SK-N-SH treated with all-trans-retinoic acid at 6 μM for 48 hours (cell line): ENCODE measurements at regions not wholly inside any gene's neighbourhood (a gene's known extent, or its start where the extent isn't known, plus 50 kb on each side); places are given as distances from the start of the nearest gene placed in this dataset.

Experiments
- ATAC-seq: fragments of 200-7000 bp; cut with Tn5 transposase; 3 replicates; pipeline ENCODE4 v1.9.1; 2020; ENCODE audit warnings: mild to moderate bottlenecking, moderate library complexity
- ARNTL ChIP-seq: fragments of 450-650 bp; formaldehyde crosslinking; IDR thresholded peaks from 2 replicates; pipeline ENCODE4 v1.5.0; 2020; ENCODE audit warnings: low read depth, mild to moderate bottlenecking, moderate library complexity, borderline replicate concordance
- BACH2 ChIP-seq: fragments of 250-450 bp; sonication (Bioruptor Pico); IDR thresholded peaks from 2 replicates; pipeline ENCODE4 v1.9.0; 2021; ENCODE audit warnings: mild to moderate bottlenecking, borderline replicate concordance
- CSDC2 ChIP-seq: fragments of 250-450 bp; sonication (Bioruptor Pico); IDR thresholded peaks from 2 replicates; pipeline ENCODE4 v1.5.0; 2020; ENCODE audit warnings: mild to moderate bottlenecking, moderate library complexity
- ESRRG ChIP-seq: fragments of 250-450 bp; sonication (Bioruptor Pico); IDR thresholded peaks from 2 replicates; pipeline ENCODE4 v1.6.1; 2021; ENCODE audit warnings: mild to moderate bottlenecking
- GLIS3 ChIP-seq: fragments of 250-450 bp; sonication (Bioruptor Pico); IDR thresholded peaks from 2 replicates; pipeline ENCODE4 v1.5.0; 2020; ENCODE audit warnings: mild to moderate bottlenecking, moderate library complexity
- ISL1 ChIP-seq: fragments of 250-450 bp; sonication (Bioruptor Pico); IDR thresholded peaks from 2 replicates; pipeline ENCODE4 v2.1.2; 2022; ENCODE audit warnings: mild to moderate bottlenecking, moderate library complexity
- OSR1 ChIP-seq: fragments of 250-450 bp; sonication (Bioruptor Pico); IDR thresholded peaks from 2 replicates; pipeline ENCODE4 v1.8.0; 2022; ENCODE audit warnings: moderate library complexity, mild to moderate bottlenecking, inconsistent platforms
- PPARA ChIP-seq: fragments of 250-450 bp; sonication (Bioruptor Pico); IDR thresholded peaks from 2 replicates; pipeline ENCODE4 v1.5.0; 2020; ENCODE audit warnings: mild to moderate bottlenecking, borderline replicate concordance
- RARB ChIP-seq: fragments of 250-450 bp; sonication (Bioruptor Pico); IDR thresholded peaks from 2 replicates; pipeline ENCODE4 v1.8.0; 2021; ENCODE audit warnings: mild to moderate bottlenecking, moderate library complexity
- TCF4 ChIP-seq: fragments of 250-450 bp; sonication (Bioruptor Pico); IDR thresholded peaks from 2 replicates; pipeline ENCODE4 v1.8.0; 2021; ENCODE audit warnings: mild to moderate bottlenecking, moderate library complexity, borderline replicate concordance
- TOX ChIP-seq: fragments of 250-450 bp; sonication (Bioruptor Pico); IDR thresholded peaks from 2 replicates; pipeline ENCODE4 v1.8.0; 2021; ENCODE audit warnings: mild to moderate bottlenecking, moderate library complexity, borderline replicate concordance
- ZC3H10 ChIP-seq: fragments of 250-450 bp; sonication (Bioruptor Pico); IDR thresholded peaks from 2 replicates; pipeline ENCODE4 v1.5.1; 2021; ENCODE audit warnings: mild to moderate bottlenecking, moderate library complexity
- ZFP3 ChIP-seq: fragments of 250-450 bp; sonication (Bioruptor Pico); IDR thresholded peaks from 2 replicates; pipeline ENCODE4 v1.5.0; 2020; ENCODE audit warnings: mild to moderate bottlenecking, moderate library complexity
- ZFP30 ChIP-seq: fragments of 450-650 bp; formaldehyde crosslinking; IDR thresholded peaks from 2 replicates; pipeline ENCODE4 v1.5.0; 2022; ENCODE audit warnings: mild to moderate bottlenecking, moderate library complexity
- ZNF565 ChIP-seq: fragments of 450-650 bp; formaldehyde crosslinking; conservative IDR thresholded peaks from 2 replicates; pipeline ENCODE4 v1.5.0; 2020; ENCODE audit warnings: low read depth, mild to moderate bottlenecking, moderate library complexity
- ZNF8 ChIP-seq: fragments of 450-650 bp; formaldehyde crosslinking; IDR thresholded peaks from 2 replicates; pipeline ENCODE4 v1.5.0; 2020; ENCODE audit warnings: mild to moderate bottlenecking, moderate library complexity
- TF ChIP-seq, protein P1 (sequence below): fragments of 250-450 bp; sonication (Bioruptor Pico); IDR thresholded peaks from 2 replicates; pipeline ENCODE4 v1.5.0; 2020; ENCODE audit warnings: mild to moderate bottlenecking, moderate library complexity
- TF ChIP-seq, protein P2 (sequence below): fragments of 250-450 bp; sonication (Bioruptor Pico); IDR thresholded peaks from 2 replicates; pipeline ENCODE4 v1.5.1; 2020; ENCODE audit warnings: low read depth, mild to moderate bottlenecking, moderate library complexity
- TF ChIP-seq, protein P3 (sequence below): fragments of 250-450 bp; sonication (Bioruptor Pico); IDR thresholded peaks from 2 replicates; pipeline ENCODE4 v1.8.0; 2020; ENCODE audit warnings: mild to moderate bottlenecking, moderate library complexity, borderline replicate concordance
- TF ChIP-seq, protein P4 (sequence below): fragments of 250-450 bp; sonication (Bioruptor Pico); IDR thresholded peaks from 2 replicates; pipeline ENCODE4 v1.5.1; 2021; ENCODE audit warnings: mild to moderate bottlenecking, moderate library complexity

DNA sequence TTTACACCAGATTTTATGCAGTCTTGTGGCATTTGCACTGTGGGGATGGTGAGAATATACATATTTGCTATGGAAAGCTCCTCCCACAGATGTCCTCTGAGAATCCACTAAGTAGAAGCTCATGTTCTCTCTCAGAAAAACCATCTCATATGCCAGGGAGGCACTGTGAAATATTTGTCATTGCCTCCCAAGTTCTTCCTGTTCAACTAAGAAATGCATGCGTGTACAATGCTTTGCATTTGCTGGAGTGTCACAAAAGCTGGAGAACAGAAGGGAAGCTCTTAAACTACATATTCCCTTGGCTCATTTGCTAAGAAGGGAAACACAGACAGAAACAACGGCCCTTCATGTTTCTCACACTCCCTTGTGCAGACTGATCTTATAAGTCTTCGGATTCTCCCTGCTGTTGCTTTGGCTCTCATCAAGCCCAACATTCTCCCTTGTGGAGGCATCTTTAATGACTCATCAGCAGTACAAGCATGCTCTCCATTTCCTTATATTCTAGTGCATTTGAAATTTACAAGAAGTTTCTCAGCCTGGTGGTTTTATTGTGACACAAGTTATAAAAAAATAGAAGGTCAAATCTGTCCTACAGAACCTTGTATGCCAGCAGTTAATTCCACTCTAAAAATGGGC, 220.6 kb downstream of the TRIM36 start:
- no peak for ATAC-seq
- TF ChIP-seq, protein P1, sequence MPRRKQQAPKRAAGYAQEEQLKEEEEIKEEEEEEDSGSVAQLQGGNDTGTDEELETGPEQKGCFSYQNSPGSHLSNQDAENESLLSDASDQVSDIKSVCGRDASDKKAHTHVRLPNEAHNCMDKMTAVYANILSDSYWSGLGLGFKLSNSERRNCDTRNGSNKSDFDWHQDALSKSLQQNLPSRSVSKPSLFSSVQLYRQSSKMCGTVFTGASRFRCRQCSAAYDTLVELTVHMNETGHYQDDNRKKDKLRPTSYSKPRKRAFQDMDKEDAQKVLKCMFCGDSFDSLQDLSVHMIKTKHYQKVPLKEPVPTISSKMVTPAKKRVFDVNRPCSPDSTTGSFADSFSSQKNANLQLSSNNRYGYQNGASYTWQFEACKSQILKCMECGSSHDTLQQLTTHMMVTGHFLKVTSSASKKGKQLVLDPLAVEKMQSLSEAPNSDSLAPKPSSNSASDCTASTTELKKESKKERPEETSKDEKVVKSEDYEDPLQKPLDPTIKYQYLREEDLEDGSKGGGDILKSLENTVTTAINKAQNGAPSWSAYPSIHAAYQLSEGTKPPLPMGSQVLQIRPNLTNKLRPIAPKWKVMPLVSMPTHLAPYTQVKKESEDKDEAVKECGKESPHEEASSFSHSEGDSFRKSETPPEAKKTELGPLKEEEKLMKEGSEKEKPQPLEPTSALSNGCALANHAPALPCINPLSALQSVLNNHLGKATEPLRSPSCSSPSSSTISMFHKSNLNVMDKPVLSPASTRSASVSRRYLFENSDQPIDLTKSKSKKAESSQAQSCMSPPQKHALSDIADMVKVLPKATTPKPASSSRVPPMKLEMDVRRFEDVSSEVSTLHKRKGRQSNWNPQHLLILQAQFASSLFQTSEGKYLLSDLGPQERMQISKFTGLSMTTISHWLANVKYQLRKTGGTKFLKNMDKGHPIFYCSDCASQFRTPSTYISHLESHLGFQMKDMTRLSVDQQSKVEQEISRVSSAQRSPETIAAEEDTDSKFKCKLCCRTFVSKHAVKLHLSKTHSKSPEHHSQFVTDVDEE (CRISPR knock-in tag), result no peak
- TF ChIP-seq, protein P2, sequence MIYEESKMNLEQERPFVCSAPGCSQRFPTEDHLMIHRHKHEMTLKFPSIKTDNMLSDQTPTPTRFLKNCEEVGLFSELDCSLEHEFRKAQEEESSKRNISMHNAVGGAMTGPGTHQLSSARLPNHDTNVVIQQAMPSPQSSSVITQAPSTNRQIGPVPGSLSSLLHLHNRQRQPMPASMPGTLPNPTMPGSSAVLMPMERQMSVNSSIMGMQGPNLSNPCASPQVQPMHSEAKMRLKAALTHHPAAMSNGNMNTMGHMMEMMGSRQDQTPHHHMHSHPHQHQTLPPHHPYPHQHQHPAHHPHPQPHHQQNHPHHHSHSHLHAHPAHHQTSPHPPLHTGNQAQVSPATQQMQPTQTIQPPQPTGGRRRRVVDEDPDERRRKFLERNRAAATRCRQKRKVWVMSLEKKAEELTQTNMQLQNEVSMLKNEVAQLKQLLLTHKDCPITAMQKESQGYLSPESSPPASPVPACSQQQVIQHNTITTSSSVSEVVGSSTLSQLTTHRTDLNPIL (CRISPR knock-in tag), result no peak
- TF ChIP-seq ZFP3 (CRISPR knock-in tag) (no peak), ISL1 (CRISPR knock-in tag) (no peak), TOX (CRISPR knock-in tag) (no peak), CSDC2 (CRISPR knock-in tag) (no peak), ESRRG (CRISPR knock-in tag) (no peak), OSR1 (CRISPR knock-in tag) (no peak), TCF4 (CRISPR knock-in tag) (no peak), ARNTL (CRISPR knock-in tag) (no peak), RARB (CRISPR knock-in tag) (no peak), BACH2 (no peak), PPARA (CRISPR knock-in tag) (no peak)
- TF ChIP-seq, protein P3, sequence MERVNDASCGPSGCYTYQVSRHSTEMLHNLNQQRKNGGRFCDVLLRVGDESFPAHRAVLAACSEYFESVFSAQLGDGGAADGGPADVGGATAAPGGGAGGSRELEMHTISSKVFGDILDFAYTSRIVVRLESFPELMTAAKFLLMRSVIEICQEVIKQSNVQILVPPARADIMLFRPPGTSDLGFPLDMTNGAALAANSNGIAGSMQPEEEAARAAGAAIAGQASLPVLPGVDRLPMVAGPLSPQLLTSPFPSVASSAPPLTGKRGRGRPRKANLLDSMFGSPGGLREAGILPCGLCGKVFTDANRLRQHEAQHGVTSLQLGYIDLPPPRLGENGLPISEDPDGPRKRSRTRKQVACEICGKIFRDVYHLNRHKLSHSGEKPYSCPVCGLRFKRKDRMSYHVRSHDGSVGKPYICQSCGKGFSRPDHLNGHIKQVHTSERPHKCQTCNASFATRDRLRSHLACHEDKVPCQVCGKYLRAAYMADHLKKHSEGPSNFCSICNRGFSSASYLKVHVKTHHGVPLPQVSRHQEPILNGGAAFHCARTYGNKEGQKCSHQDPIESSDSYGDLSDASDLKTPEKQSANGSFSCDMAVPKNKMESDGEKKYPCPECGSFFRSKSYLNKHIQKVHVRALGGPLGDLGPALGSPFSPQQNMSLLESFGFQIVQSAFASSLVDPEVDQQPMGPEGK (CRISPR knock-in tag), result no peak
- TF ChIP-seq, protein P4, sequence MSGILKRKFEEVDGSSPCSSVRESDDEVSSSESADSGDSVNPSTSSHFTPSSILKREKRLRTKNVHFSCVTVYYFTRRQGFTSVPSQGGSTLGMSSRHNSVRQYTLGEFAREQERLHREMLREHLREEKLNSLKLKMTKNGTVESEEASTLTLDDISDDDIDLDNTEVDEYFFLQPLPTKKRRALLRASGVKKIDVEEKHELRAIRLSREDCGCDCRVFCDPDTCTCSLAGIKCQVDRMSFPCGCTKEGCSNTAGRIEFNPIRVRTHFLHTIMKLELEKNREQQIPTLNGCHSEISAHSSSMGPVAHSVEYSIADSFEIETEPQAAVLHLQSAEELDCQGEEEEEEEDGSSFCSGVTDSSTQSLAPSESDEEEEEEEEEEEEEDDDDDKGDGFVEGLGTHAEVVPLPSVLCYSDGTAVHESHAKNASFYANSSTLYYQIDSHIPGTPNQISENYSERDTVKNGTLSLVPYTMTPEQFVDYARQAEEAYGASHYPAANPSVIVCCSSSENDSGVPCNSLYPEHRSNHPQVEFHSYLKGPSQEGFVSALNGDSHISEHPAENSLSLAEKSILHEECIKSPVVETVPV (CRISPR knock-in tag), result no peak

DNA sequence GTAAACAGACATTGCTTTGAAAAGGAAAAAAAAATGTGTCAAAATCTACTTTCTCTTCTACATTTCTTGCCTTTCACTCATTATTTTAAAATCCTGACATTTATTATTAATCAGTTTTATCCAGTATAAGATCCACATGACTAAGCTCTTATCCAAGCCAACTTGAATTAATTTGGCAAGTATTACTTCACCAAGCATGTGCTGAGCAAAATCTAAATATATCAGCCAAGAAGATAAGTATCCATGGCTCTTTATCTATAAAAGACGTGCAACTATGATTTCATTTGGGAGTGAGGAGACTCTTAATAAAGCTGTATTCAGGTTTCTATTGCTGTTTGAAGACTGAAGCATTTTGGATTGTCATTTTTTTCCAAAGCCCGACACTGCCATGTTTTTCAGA, 221.3 kb downstream of the TRIM36 start:
- TF ChIP-seq ZNF8 (CRISPR knock-in tag) (no peak), ZC3H10 (CRISPR knock-in tag) (no peak), ARNTL (CRISPR knock-in tag) (no peak), ISL1 (CRISPR knock-in tag) (no peak), CSDC2 (CRISPR knock-in tag) (no peak), ZFP30 (CRISPR knock-in tag) (no peak), BACH2 (no peak), GLIS3 (CRISPR knock-in tag) (no peak), ESRRG (CRISPR knock-in tag) (no peak)
- TF ChIP-seq, protein P1 (CRISPR knock-in tag), result no peak
- ATAC-seq, result no peak

DNA sequence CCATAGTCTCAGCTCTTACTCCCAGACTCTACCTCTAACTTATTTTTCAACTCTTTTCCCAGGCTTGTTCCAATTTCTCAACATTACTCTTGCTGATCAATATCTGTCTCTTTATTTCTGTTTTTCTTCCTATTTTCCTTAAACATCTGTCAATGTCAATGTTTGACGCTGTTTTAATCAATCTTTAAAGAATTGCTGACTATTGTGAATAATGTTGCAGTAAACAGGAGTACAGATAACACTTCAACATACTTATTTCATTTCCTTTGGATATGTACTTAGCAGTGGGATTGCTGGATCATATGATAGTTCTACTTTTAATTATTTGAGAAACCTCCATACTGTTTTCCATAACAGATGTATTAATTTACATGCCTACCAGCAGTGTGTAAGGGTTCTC, 229.0 kb downstream of the TRIM36 start:
- TF ChIP-seq ZNF565 (CRISPR knock-in tag) (no peak), ZFP3 (CRISPR knock-in tag) (no peak)

More for the DNA sequence above, 229.0 kb downstream of the TRIM36 start:
- no peak for ATAC-seq
